ENCODE measurements at regions not wholly inside any gene's neighbourhood (a gene's known extent, or its start where the extent isn't known, plus 50 kb on each side); places are given as distances from the start of the nearest gene placed in this dataset.

GRCh38 chr10:9195385-9195784 is 1140.9 kb downstream of the GATA3 start:
- no peak for DNase-seq (ENCODE audit: low read depth in 2 of 2)

- DNase-seq (ENCODE audit: low read depth in 2 of 2): no peak
These were observed 1144.1 kb downstream of the GATA3 start for GRCh38 chr10:9198611-9199010.

- DNase-seq (ENCODE audit: low read depth in 2 of 2): no peak
These were observed 1151.1 kb downstream of the GATA3 start for GRCh38 chr10:9205558-9205957.

- DNase-seq (ENCODE audit: low read depth in 2 of 2): peak; percentile 59 to 78
These were observed 1154.8 kb downstream of the GATA3 start for GRCh38 chr10:9209105-9209798.

- no peak for DNase-seq (ENCODE audit: low read depth in 2 of 2)
These were observed 1156.7 kb downstream of the GATA3 start for GRCh38 chr10:9211228-9211627.

GRCh38 chr10:9214618-9215017 is 1160.1 kb downstream of the GATA3 start:
- no peak for DNase-seq (ENCODE audit: low read depth in 2 of 2)

- no peak for DNase-seq (ENCODE audit: low read depth in 2 of 2)
These were observed 1160.6 kb downstream of the GATA3 start for GRCh38 chr10:9215121-9215520.

GRCh38 chr10:9219860-9220259 is 1165.4 kb downstream of the GATA3 start:
- DNase-seq (ENCODE audit: low read depth in 2 of 2): no peak

GRCh38 chr10:9222917-9223316 is 1168.4 kb downstream of the GATA3 start:
- no peak for DNase-seq (ENCODE audit: low read depth in 2 of 2)

- no peak for DNase-seq (ENCODE audit: low read depth in 2 of 2)
These were observed 1173.3 kb downstream of the GATA3 start for GRCh38 chr10:9227679-9228365.

GRCh38 chr10:9228771-9229170 is 1174.3 kb downstream of the GATA3 start:
- no peak for DNase-seq (ENCODE audit: low read depth in 2 of 2)

GRCh38 chr10:9229702-9230244 is 1175.3 kb downstream of the GATA3 start:
- DNase-seq (ENCODE audit: low read depth in 2 of 2): peak in 1 of 2 donors; percentile 4

GRCh38 chr10:9230625-9231024 is 1176.1 kb downstream of the GATA3 start:
- DNase-seq (ENCODE audit: low read depth in 2 of 2): no peak

GRCh38 chr10:9234191-9234590 is 1179.7 kb downstream of the GATA3 start:
- DNase-seq (ENCODE audit: low read depth in 2 of 2): no peak

GRCh38 chr10:9238041-9238440 is 1183.6 kb downstream of the GATA3 start:
- no peak for DNase-seq (ENCODE audit: low read depth in 2 of 2)

- DNase-seq (ENCODE audit: low read depth in 2 of 2): no peak
These were observed 1184.8 kb downstream of the GATA3 start for GRCh38 chr10:9239298-9239697.

GRCh38 chr10:9243941-9244411 is 1189.5 kb downstream of the GATA3 start:
- no peak for DNase-seq (ENCODE audit: low read depth in 2 of 2)

- DNase-seq (ENCODE audit: low read depth in 2 of 2): no peak
These were observed 1190.4 kb downstream of the GATA3 start for GRCh38 chr10:9244864-9245263.

- DNase-seq (ENCODE audit: low read depth in 2 of 2): no peak
These were observed 1198.6 kb downstream of the GATA3 start for GRCh38 chr10:9253121-9253520.

- DNase-seq (ENCODE audit: low read depth in 2 of 2): no peak
These were observed 1199.9 kb downstream of the GATA3 start for GRCh38 chr10:9254353-9254752.

- no peak for DNase-seq (ENCODE audit: low read depth in 2 of 2)
These were observed 1206.2 kb downstream of the GATA3 start for GRCh38 chr10:9260690-9261089.

- no peak for DNase-seq (ENCODE audit: low read depth in 2 of 2)
These were observed 1208.3 kb downstream of the GATA3 start for GRCh38 chr10:9262770-9263169.

GRCh38 chr10:9268176-9268575 is 1213.7 kb downstream of the GATA3 start:
- DNase-seq (ENCODE audit: low read depth in 2 of 2): no peak
